Skeletal muscle tissue (tissue), 3 donors: ENCODE measurements at regions not wholly inside any gene's neighbourhood (a gene's known extent, or its start where the extent isn't known, plus 50 kb on each side); places are given as distances from the start of the nearest gene placed in this dataset.

Source experiments
- H3K27ac ChIP-seq: one replicate; pipeline ENCODE4 v1.7.0; 2013; ENCODE audit warnings: mild to moderate bottlenecking, low read depth, low read length, inconsistent platforms
- H3K27me3 ChIP-seq, 3 donors: one replicate each; pipeline ENCODE4 v1.7.0; 2013; ENCODE audit warnings: low read length in 3 of 3; ENCODE audit not compliant: control insufficient read depth in 3 of 3, insufficient read depth in 3 of 3
- H3K36me3 ChIP-seq, 3 donors: one replicate each; pipeline ENCODE4 v1.7.0; 2013; ENCODE audit warnings: low read length in 3 of 3; ENCODE audit not compliant: control insufficient read depth in 3 of 3, insufficient read depth in 3 of 3
- H3K4me1 ChIP-seq, 3 donors: one replicate each; pipeline ENCODE4 v1.7.0; 2013; ENCODE audit warnings: low read length in 3 of 3, mild to moderate bottlenecking in 3 of 3; ENCODE audit not compliant: control insufficient read depth in 3 of 3, insufficient read depth in 3 of 3
- H3K4me3 ChIP-seq, 3 donors: one replicate each; pipeline ENCODE4 v1.7.0; 2013; ENCODE audit warnings: low read length in 3 of 3
- H3K9ac ChIP-seq, 3 donors: one replicate each; pipeline ENCODE4 v1.7.0; 2013; ENCODE audit warnings: low read length in 3 of 3, mild to moderate bottlenecking in 3 of 3, moderate library complexity in 2 of 3, low read depth in 1 of 3
- H3K9me3 ChIP-seq, 3 donors: one replicate each; pipeline ENCODE4 v1.7.0; 2013; ENCODE audit warnings: low read length in 3 of 3; ENCODE audit not compliant: control insufficient read depth in 3 of 3
- donor health status: Osteomylitis.

DNA sequence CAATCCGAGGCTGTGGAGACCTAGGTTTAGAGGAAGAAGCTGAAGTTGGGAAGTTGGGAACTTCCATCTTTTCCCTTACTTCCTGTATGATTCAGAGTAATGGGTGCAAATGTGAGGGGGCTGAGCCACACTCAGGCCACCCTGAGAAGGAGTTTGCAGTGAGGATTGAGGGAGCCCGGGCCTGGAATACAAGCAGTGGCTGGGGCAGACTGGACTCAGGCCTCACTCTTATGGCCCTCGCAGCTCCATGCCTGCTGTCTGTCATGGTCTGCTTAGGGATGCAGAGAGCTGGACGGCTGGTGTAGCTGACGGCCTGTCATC is 73.7 kb upstream of the RAB4A start:
- no peak overlapping the region for H3K4me3 ChIP-seq
- no peaks in the 10 kb centered on the region for H3K9me3 ChIP-seq
- no peak overlapping the region for H3K9ac ChIP-seq
- peaks cover 5 to 7% (median 6%) of the 10 kb centered on the region in 3 donors for H3K4me1 ChIP-seq
- H3K27ac ChIP-seq = no peak overlapping the region
- no peaks in the 10 kb centered on the region for H3K27me3 ChIP-seq
- H3K36me3 ChIP-seq = no peaks in the 10 kb centered on the region

DNA sequence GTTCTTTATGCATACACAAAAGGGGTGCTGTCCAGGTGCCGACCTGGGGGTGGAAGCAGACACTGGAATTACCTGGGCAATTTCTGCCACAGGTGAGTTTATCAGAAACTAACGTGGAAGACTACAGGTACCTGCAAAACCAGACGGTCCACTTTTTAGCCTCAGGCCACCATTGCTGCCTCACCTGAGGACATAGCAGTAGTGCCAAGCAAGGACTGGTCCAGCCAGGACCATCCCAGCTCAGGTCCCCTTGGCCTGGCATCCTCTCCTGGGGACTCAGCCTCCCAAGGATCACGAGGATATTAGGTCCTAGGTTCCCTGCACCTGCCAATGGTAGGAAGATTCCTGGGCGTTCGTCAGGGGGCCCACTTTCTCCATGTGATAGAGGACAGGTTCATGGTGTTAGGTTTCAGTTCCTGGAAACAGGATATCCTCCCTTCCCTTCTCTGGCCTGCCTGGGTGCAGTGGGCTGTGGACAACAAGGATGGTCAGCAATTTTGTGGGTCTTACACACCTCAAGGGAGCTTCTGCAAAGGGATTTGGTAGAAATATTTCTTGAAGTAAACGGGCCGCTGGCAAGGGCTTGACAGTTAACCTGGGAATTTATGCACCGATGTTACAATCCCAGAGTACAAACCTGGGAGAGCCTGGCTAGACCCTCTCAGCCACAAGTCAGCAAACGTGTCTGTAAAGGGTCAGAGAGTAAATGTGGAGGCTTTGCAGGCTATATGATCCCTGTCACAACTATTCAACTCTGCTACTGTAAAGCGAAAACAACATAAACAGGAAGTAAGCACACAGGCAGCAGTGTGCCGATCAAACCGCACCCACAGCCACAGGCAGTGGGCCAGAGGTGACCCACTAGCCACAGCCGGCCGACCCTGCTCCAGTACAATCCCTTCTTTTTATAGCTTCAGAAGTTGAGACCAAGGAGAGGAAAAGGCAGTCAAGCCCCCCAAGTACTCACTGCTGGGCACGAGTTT is 71.4 kb upstream of the RAB4A start:
- H3K4me3 ChIP-seq = peak overlapping the region in 1 of 3 donors; percentile 4
- H3K9ac ChIP-seq = peak overlapping the region in 2 of 3 donors; percentile 5 to 12
- H3K9me3 ChIP-seq = no peaks in the 10 kb centered on the region
- H3K27ac ChIP-seq = no peak overlapping the region
- H3K27me3 ChIP-seq = no peaks in the 10 kb centered on the region
- H3K36me3 ChIP-seq = no peaks in the 10 kb centered on the region
- peaks cover 5 to 7% (median 6%) of the 10 kb centered on the region in 3 donors for H3K4me1 ChIP-seq

DNA sequence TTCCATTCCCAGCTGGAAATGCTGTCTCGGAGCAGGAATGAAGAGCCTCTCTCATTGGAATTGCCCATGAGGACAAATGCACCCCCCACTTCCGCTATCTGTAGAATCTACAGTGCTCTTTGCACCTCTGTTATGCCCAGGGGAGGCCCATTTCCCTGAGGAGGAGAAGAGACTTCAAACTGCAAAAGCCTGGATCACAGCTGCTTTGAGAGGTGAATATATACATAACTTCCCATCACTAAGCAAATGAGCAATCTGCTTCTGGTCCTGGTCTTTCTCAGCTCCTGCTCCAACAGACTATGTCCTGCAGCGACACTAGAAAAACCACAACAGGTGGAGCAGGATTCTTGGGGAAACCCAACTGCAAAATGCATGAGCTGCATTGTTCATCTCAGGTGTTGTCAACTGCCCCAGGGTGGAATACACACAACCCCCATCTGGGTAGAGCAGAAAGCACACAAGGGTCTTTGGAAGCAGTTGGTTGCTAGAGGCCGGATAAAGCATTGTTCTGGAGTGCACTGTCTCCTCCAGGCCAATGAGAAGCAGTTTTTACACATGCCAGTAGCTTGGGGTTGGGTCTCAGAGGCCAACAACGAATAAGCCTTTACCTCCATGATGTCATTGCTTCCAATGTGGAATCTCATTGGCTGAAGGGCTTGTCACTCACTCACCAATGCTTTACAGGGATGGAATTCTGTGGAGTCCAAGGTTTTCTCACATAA is 67.7 kb upstream of the RAB4A start:
- peaks cover 10 to 17% (median 13%) of the 10 kb centered on the region in 3 donors for H3K4me1 ChIP-seq
- H3K4me3 ChIP-seq = no peak overlapping the region
- H3K9me3 ChIP-seq = no peaks in the 10 kb centered on the region
- no peaks in the 10 kb centered on the region for H3K27me3 ChIP-seq
- H3K9ac ChIP-seq = no peak overlapping the region
- H3K27ac ChIP-seq = no peak overlapping the region
- no peaks in the 10 kb centered on the region for H3K36me3 ChIP-seq

- peaks cover 10 to 17% (median 13%) of the 10 kb centered on the region in 3 donors for H3K4me1 ChIP-seq
- no peaks in the 10 kb centered on the region for H3K36me3 ChIP-seq
- no peak overlapping the region for H3K4me3 ChIP-seq
- no peak overlapping the region for H3K27ac ChIP-seq
- no peak overlapping the region for H3K9ac ChIP-seq
- no peaks in the 10 kb centered on the region for H3K27me3 ChIP-seq
- no peaks in the 10 kb centered on the region for H3K9me3 ChIP-seq
Observed at GRCh38 chr1:229203991-229204632, 66.8 kb upstream of the RAB4A start.

- Histone ChIP-seq H3K9me3 (no peaks in the 10 kb centered on the region), H3K4me1 (peaks cover 5 to 10% (median 7%) of the 10 kb centered on the region in 3 donors), H3K27me3 (no peaks in the 10 kb centered on the region), H3K4me3 (no peak overlapping the region), H3K9ac (peak overlapping the region in 1 of 3 donors; percentile 10), H3K36me3 (no peaks in the 10 kb centered on the region), H3K27ac (no peak overlapping the region)
Observed at GRCh38 chr1:229204921-229205777, 65.8 kb upstream of the RAB4A start.

DNA sequence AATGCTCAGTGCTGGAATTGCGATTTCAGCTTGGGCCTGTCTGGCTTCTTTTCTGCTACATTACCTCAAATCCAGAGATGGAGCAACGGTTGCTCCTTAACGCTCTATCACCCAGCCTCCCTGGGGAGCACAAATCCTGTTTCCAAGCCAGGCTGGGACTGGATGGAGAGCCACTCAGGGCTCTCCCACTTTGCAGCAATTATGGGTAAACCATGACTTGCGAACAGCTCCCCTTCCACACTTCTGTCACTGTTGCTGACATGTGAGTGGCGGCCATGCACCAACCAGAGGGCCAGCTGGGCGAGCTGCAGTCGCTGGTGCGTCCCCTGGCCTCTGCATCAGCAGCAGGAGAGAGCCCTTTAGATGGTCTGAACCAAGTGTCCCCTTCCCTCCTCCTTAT is 65.1 kb upstream of the RAB4A start:
- H3K9ac ChIP-seq = no peak overlapping the region
- H3K4me1 ChIP-seq = peaks cover 5 to 10% (median 7%) of the 10 kb centered on the region in 3 donors
- no peaks in the 10 kb centered on the region for H3K9me3 ChIP-seq
- H3K27ac ChIP-seq = no peak overlapping the region
- H3K4me3 ChIP-seq = no peak overlapping the region
- H3K36me3 ChIP-seq = no peaks in the 10 kb centered on the region
- H3K27me3 ChIP-seq = no peaks in the 10 kb centered on the region

DNA sequence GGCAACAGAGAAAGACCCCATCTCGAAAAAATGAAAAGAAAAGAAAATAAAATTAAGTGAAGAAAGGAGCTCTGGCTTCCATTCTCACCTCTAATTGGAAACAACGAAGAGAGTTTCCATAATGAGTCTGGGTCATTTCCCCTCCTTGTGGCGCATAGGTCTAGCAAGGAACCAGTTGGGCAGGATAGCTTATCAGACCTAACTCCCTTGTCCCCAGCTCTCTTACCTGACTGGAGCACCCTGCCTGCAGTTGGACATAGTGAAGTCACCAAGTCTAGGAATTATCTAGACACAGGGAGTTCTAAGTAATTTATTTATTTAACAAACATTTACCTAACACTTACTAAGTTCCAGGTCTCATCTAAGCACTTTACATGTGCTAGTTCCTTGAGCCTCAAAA is 63.0 kb upstream of the RAB4A start:
- no peaks in the 10 kb centered on the region for H3K36me3 ChIP-seq
- H3K4me1 ChIP-seq = peaks cover 5 to 10% (median 7%) of the 10 kb centered on the region in 3 donors
- no peak overlapping the region for H3K4me3 ChIP-seq
- H3K9ac ChIP-seq = no peak overlapping the region
- H3K27ac ChIP-seq = no peak overlapping the region
- no peaks in the 10 kb centered on the region for H3K27me3 ChIP-seq
- H3K9me3 ChIP-seq = no peaks in the 10 kb centered on the region

GRCh38 chr1:229208481-229208880 is 62.4 kb upstream of the RAB4A start:
- no peak overlapping the region for H3K4me3 ChIP-seq
- no peak overlapping the region for H3K9ac ChIP-seq
- H3K27ac ChIP-seq = no peak overlapping the region
- H3K27me3 ChIP-seq = no peaks in the 10 kb centered on the region
- no peaks in the 10 kb centered on the region for H3K9me3 ChIP-seq
- no peaks in the 10 kb centered on the region for H3K36me3 ChIP-seq
- peaks cover 5 to 10% (median 7%) of the 10 kb centered on the region in 3 donors for H3K4me1 ChIP-seq

GRCh38 chr1:229209386-229209785 is 61.5 kb upstream of the RAB4A start:
- peaks cover 5 to 10% (median 7%) of the 10 kb centered on the region in 3 donors for H3K4me1 ChIP-seq
- H3K36me3 ChIP-seq = no peaks in the 10 kb centered on the region
- no peaks in the 10 kb centered on the region for H3K27me3 ChIP-seq
- H3K4me3 ChIP-seq = no peak overlapping the region
- H3K27ac ChIP-seq = no peak overlapping the region
- no peaks in the 10 kb centered on the region for H3K9me3 ChIP-seq
- no peak overlapping the region for H3K9ac ChIP-seq
